Fibroblast of skin of left biceps (primary cell): ENCODE measurements at regions not wholly inside any gene's neighbourhood (a gene's known extent, or its start where the extent isn't known, plus 50 kb on each side); places are given as distances from the start of the nearest gene placed in this dataset.
A peak's percentile ranks its signal among the peaks of the same experiment; 100 is the strongest.

Experiments used
- DNase-seq, 2 experiments: peaks; one replicate each; pipeline ENCODE4 v3.0.0-alpha.2; 2013; ENCODE audit warnings: low read depth in 2 of 2

DNA sequence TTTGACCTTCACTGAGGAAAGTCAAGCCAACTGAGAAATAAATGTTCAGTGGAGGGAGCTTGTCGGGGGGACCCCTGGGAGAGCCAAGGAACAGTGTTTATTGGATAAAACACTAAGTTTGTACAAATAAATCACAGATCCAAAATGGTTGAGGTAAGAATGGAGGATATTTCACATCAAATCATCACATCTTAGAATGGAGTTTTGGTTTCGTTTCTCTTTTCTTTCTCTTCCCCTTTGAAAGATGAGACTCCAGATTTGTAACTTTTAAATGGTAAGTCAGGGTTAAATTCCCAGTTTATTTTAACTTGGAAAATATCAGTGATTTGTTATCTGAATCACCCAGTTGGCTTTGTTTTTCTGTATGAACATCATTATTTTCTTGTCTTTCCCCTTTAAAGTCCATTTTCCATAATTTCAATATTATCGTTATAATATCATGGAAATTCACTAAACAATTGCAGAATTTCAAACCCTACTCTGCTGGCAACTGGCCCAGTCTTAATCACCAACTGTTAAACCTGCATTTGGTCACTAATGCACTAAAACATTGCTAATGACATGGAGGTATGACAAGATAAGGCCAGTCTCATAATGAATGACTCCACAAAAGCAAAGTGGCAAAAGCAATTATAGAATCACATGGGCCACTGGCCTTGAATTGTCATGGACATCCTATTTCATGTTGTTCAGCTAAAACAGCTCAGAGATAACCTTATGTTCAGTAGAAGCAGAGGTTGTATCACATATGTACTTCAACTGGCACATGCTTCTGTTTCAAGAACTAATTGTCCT lies 295.1 kb downstream of the SHOX2 start:
- DNase-seq, result no peak

DNA sequence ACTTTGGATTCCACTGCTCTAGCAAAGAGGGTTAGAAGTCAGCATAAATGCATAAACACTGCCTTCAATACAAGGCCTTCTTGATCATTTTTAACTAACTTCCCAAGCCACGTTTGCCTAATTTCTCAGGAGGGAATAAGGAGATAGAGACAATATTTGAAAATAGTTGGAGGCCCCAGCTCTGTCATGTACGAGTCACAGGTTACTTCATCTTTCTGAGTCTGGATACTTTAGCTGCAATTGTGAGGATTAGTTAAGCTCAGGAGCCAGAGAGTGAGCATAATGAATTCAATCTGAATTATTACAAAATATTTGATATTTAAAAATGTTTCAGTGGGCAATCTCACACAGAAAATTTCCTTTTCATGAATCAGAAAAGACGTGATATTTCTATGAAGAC lies 298.9 kb downstream of the SHOX2 start:
- DNase-seq, result no peak

DNA sequence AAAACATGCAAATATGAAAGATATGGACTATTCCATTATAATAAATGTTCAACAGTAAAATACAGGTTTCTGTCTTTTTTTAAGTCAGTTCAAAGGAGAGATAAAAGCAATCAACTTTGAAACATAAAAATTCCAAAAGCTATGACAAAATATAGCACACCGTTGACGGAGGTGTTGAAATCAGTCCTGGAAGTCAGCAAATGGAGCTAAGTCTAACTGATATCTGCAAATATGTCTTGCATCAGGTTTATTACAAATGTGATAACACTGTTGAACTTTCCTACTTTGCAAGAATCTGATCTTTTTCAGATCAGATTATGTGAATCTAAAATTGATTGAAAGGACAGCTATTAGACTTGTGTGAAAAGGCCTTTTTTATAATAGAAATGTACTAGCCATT lies 300.7 kb downstream of the SHOX2 start:
- no peak for DNase-seq

DNA sequence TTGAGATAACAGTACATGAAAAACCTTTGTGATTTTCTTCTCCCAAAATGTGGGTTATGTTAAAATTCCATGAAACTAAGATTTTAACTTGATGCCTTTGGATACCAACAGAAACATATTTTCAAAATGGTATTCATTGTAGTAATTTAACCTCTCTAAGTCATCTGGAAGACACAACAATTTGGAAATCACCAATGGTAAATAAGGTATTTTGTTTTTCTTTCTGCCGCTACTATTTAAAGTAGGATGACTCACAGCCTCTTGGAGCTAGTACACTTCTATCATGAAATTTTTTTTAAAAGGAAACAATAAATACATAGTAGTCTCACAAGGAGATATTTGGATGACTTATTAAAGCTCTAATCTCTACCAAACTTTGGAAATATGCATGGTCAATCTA lies 291.6 kb upstream of the VEPH1 start:
- no peak for DNase-seq

DNA sequence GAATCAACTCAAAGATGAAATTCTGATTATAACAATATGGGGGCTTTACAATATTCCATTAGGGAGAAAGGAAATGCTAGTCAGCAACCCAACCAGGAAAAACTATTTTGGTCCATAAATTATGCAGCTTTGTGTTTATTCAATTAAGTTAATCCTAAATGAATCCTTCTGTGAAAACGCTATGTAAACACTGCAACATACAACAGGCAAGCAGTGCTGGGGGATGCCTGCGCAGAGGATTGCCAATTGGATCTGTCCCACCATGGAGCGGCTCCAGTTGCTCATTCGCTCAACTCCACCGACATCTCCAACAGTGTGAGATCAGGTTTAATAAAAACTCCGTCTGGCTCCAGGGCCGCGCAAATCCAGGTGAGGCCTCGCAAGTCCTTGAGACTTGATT lies 290.5 kb upstream of the VEPH1 start:
- no peak for DNase-seq

DNA sequence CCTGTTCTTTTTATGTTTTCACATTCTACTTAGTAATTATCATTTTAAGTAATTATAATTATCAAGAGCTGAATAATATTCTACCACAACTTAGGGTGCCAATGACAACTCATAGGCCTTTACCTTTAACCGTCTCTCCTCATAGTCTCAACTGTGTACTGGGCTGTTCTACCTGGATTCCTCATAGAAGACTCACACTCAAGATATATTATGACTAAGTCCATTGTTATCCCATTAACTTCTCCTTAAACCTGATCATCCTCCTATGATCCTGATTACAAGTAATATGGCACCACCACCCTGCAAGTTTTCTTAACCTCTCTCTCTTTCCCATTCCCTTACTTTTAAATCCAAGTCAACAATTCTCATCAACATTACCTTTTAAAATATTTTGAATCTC lies 285.9 kb upstream of the VEPH1 start:
- DNase-seq, result no peak

DNA sequence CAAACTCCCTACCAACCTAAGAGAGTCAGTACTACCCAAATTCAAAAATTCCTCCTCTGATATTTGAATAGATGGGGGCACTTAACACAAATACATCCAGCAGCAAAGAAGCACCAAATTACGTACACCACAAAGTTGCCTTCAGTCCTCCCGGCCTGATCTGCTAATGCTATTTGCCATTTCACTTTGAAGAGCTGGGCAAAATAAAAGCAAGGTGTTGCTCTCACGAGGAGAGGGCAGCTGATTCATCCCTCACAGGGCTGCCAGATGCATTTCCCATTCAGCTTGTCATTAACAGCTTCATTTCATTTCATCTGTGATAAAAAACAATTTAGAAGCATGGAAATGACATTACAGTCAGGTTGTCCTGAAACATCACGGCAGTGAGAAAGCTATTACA lies 283.4 kb upstream of the VEPH1 start:
- peak in 1 of 2 experiments; percentile 36 for DNase-seq

DNA sequence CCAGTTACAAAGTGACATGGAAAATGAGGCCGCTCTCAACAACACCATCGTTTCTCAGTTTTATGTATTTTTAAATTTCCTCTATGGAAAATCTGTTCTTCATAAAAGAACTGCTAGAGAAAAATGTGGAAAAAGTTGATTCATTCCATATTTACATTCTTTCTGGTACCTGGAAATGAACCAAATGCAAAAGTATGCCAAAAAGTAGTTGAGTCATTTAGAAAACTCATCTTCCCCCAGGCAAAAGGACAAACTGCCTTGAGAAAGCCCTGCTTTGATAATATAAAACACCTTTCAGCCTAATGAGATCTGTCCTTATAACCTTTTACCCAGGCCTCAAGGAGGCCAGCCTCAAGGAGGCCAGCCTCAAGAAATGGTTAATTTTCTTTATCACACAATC lies 283.0 kb upstream of the VEPH1 start:
- peak; percentile 95 for DNase-seq

DNA sequence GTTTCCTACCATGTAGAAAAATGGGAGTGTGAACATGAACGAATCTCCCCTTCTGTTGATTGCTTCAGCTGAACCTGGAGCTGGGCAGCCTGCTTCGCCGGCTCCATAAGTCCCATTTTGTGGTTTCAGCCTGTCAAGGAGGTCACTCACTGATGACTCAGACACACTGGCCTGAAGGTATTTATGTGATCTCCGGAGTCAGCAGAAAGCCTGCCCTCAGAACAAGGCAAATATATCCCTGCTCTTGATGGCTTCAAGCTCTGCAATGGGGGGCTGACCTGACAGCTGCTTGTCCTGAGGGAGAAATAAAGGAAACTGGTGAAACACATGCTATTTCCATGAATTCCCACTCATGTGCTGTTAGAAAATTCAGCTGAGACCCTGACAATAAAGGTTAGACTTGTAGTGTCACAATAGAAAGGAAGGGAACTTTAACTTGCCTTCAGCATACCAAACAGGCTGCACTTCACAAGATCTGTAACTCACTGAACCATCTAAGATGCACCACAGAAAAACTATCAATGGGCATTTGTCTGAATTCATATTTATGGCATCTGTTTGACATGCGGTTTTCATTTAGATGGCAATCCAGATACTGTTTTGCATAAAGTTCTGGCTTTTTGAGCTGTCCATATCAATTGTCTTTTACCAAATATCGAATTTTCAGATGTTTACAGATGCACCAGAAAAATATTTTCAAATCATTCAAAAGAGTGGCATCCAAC lies 282.0 kb upstream of the VEPH1 start:
- DNase-seq, result peak; percentile 51 to 59

DNA sequence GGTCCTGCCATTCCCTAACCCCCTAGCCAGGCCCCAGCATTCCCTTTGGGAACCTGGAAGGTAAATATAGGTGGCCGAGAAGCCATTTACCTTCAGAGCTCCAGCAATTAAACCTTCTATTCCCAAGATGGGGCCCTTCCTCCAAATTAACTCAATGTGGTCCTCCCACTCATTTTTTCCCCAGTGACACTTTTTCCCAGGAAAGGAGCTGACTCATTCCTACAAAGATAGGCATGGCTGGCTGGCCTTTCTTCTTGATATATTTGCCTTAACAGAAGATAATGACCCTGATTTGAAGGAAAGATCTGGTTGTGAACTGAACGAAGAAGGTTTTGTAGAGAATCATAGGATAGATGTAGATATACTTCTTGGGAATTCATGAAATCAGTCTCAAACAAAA lies 279.0 kb upstream of the VEPH1 start:
- DNase-seq, result no peak

DNA sequence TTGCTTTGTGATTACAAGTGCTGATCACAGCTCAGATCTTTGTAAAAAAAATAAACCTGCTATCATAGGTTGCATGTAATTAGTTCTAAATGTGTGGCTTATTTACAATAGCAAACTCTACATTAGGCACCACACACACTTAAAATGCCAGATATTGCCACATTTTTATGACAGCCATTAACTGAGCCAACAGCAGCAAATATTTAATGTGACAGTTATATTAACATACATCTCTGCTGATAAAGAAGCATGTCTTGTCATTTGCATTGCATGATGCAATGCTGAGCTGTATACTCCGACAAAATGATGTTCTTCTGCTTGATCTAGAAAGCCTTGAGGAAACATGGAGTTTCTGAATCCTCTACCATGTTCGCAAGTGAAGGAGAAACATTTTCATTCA lies 273.6 kb upstream of the VEPH1 start:
- DNase-seq, result no peak

DNA sequence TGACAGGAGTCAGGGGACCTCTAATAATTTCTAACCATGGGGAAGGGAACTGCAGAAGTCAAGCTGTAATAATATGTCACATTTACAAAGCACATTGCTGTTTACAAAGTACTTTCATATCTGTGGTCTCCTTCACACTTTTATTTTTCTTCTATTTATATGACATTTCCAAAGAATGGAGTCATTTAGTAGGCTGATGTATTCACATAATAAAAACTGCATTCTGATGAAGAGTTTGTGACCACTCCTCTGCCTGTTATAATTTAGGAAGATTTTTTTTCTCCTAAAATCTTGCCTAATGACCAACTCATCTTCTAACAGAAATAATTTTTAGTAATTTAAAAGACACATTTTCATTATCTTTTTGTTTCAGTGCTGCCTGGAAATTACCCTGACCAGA lies 272.2 kb upstream of the VEPH1 start:
- no peak for DNase-seq

DNA sequence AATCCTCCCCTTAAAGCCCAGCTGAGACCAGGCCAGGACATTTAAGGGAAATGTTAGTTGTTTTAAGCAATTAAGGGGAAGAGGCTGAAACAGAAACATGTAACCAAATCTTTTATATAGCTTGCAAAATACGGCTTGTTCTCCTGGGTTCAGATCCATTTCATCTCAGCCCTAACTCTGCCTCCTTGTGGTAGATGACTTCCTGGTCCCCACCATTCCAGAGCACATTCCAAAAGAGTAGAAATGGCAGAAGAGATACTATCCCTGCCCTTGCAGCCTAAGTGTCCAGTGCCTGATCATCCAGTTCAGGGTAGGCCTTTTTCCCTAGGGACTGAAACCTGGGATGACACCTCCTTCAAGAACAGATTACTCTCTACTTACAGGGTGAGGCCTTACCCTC lies 266.2 kb upstream of the VEPH1 start:
- no peak for DNase-seq

DNA sequence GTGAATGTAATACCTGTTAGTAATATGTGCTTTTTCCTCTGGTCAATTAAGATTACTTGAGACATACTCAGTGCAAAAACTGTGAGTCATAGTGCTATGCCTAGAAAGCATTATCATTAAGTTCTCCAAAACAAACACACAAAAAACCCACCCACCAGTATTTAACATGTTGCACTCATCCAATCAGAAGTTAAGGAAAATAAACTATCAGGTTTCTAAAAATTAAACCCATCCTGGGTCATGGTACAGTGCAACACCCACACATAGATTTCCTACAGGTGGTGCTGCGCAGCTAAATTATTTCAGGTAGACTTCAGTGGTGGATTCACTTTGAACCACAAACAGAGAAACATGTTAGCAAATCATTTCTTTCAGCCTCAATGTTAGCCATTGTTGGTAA lies 264.4 kb upstream of the VEPH1 start:
- no peak for DNase-seq

DNA sequence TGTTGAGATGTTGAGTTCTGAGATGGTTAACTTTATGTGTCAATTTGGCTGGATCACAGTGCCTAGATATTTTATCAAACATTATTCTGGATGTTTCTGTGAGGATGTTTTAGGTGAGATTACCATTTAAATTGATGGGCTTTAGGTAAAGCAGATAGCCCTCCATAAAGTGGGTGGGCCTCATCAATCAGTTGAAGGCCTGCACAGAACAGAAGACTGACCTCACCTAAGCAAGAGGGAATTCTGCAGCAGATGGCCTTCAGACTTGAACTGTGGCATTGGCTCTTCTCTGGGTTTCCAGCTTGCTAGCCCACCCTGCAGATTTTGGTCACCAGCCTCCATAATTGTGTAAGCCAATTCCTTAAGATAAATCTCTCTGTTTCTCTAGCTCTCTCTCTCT lies 260.4 kb upstream of the VEPH1 start:
- no peak for DNase-seq

DNA sequence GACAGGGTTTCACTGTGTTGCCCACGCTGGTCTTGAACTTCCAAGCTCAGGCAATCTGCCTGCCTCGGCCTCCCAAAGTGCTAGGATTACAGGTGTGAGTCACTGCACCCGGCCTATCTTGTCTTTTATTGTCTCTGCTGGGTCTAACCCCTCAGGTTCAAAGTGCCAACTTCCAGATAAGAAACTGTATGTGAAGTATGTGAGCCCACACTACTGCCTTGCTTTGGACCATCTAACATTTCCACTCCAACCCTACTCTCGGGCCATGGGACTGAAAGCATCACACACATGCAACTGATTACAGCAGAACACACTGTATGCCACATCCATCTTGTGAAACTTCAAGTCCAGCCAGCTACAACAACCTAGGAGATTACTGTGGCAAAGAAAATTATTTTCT lies 256.1 kb upstream of the VEPH1 start:
- no peak for DNase-seq

DNA sequence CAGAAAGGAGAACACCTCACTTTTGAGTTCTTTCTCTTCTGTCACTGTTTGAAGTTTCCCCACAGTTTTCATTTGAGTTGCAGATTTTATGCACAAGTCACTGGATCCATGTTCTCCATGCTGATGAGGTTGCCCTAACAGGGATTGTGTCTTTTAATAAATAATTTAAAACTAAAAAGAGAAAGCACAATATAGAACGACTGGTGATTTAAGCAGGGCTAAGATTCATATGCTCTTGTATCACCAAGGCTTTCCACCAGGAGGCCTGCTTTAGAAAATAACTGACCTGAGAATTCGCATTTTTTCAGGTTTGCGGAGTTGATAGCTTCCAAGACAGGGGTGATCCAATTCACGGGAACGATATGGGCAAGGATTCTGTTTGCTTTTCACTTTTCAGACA lies 252.0 kb upstream of the VEPH1 start:
- no peak for DNase-seq

DNA sequence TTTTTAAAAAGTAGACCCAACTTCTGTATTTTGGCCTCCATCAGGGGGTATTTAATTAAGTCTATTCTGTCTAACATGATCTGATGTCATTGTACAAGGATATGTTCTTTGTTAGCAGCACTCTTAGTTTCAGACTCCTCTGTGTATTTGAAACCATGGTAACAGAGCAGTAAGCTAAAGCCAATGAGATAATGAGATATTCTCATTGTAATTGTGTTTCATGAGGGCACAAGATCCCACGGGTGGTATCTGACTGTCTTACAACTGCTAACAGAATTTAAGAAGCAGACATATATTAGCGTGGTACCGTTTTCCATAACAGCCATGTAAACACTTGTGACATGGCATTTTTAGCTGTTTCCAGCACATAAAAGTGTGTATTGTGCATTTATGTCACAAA lies 251.2 kb upstream of the VEPH1 start:
- no peak for DNase-seq

DNA sequence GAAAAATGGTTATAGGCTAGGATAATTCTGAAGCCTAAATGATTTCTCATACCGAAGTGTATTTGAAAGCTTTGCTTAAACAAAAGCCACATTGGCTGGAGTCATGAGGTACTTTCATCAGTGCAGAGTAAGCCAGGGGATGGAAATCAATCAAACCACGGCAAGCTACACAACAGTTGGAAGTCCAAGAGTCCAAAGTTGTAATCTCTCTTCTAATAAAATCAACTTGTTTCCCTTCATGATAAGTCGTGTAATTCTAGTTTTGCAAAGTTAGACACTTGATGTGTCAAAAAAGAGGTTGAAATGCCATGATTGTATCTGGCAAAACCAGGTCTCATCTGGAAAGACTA lies 250.5 kb upstream of the VEPH1 start:
- DNase-seq, result no peak

DNA sequence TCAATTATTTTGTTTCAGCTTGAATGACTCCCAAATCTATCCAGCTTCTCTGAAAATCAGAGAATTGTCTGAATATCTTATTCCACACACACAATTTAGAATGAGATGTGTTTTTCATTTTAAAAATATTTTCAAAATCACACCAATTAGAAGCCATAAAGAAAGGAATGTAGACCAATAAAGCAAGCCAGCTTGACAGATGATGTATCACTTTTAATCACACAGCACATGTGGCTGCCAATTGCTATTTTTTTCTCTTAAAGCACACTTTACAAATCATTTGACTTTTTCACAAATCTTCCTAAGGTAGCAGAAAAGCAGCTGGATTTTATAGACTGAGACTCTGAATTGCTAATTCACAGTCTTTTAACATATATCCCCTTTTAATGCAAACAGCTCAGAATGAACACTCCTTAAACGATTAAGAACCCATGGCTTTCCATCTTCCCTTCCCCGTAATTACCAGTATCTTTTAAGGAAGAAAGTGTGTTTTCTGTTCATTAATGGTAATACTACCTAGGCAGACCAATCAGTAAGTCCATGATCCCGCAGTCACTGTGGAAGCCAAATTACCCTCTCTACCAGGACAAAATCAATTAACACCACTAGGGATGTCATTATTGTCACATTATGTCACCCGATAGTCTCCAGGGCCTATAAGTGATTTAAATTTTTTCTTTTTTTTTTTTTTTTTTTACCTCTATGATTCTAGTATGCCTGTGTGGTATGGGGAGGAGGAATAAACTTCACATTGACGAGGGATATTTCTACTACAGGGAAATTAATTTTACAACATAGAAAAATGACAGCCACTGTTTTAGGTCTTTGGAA lies 250.0 kb upstream of the VEPH1 start:
- DNase-seq, result peak; percentile 40 to 55

DNA sequence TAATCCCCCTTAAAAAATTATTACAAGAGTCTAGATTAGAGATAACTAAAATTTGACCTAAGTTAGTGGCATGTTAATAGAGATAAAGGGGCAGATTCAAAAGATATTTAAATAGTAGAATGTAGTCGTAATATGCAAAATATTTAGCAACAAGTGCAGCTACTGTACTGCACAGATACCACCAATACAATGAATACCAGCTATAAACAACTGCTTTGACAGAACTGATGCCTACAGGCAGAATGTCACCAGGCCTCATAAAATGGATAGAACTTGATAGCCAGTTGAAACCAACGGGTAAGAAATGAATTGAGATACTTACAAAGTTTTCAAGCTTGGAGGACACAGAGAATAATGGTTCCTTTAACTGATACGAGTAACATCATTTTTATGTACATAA lies 249.3 kb upstream of the VEPH1 start:
- no peak for DNase-seq

DNA sequence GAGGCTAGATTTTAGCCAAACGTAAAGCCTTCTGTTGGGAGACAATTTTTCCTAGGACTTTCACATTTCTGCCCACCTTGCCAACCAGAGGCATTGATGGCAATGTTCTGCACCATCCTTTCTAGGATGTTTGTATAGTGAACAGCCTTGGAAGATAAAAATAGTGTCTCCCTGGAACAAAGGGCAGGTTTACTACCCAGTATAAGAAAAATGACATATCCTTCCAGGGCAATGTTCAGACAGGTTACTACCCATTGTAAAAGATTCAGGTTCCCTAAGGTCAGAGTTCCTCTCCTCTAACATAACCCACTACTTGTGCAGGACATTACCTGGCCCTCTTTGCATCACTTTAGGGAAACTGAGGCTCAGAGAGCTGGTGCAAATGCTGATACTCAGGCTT lies 248.2 kb upstream of the VEPH1 start:
- no peak for DNase-seq

DNA sequence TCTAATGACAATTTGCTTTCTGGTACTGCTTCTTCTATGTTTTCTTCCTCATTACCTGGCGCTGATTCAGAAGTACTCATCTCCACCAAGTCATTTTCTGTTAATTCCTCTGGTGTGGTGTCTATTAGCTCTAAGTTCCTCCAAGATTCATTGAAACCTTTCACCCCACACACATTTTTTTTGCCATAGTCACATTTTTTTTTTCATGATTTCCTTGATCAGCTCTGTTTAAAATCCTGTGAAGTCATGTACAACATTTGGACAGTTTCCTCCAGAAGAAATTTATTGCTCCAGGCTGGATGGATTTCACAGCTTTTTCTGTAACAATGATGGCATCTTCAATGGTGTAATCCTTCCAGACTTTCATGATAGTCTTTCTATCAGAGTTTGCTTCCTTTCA lies 243.2 kb upstream of the VEPH1 start:
- DNase-seq, result peak; percentile 64 to 73
